ENCODE measurements at regions not wholly inside any gene's neighbourhood (a gene's known extent, or its start where the extent isn't known, plus 50 kb on each side); places are given as distances from the start of the nearest gene placed in this dataset.
"Not testable (repeated sequence)": the region's sequence is repeated elsewhere in the genome, so short reads cannot be mapped to it uniquely, and the experiment has no call there.

- Histone ChIP-seq H3K4me3 (no peak overlapping the region), H3K27ac (no peak overlapping the region)
- no peak for TF ChIP-seq CTCF (IDR thresholded peaks at IDR 0.05)
- no peak for DNase-seq (ENCODE audit: low spot score)
Observed at GRCh38 chr1:222054416-222054815, 312.5 kb upstream of the DUSP10 start.

DNA sequence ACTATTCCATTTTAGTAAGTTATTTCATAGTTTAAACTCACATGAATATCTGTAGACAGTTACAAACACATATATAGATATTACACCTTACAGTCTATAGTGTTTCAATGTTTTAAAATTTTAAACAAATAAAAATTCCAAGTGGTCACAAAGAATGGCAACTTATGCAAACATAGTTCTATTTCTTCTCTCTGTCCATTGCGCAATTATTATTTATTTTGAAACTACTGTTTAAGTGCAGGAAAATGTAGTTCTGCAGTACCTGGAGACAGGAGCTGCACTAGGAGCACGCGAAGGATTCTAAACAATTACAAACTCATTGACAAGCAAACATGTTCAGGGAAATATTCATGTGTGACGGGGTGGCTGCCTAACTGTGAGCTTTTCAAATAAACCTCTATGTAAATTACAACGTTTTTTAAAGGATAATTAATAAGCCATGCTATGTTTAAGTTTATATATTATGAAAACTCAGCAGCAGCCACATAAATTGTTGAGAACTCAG is 312.0 kb upstream of the DUSP10 start:
- DNase-seq (ENCODE audit: low spot score): no peak
- no peak overlapping the region for H3K27ac ChIP-seq
- H3K4me3 ChIP-seq: no peak overlapping the region
- TF ChIP-seq CTCF (IDR thresholded peaks at IDR 0.05): no peak

- not testable (repeated sequence) for H3K4me3 ChIP-seq; H3K27ac ChIP-seq; DNase-seq (ENCODE audit: low spot score)
Observed at GRCh38 chr1:222051311-222051710, 309.4 kb upstream of the DUSP10 start.

- not testable (repeated sequence) for H3K27ac ChIP-seq; DNase-seq (ENCODE audit: low spot score); H3K4me3 ChIP-seq
Observed at GRCh38 chr1:222049661-222050060, 307.8 kb upstream of the DUSP10 start.

DNA sequence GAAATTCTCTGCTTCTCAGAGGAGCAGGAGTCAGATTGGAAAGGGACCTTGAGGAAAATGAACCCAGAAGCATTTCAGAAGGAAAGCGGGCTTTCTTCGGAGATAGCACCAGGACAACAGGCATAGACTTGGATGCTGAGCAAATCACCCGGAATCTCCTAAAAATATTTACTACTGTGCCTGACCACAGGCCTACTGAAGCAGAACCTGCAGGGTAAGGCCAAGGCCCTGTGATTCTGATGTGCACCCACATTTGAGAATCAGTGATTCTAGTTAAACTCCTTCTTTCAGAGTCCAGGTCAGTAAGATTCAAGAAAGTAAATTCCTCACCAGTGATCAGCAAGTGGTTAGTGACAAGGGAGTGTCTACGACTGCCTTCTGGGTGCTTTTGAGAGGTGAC is 307.3 kb upstream of the DUSP10 start:
- Histone ChIP-seq H3K27ac (no peak overlapping the region), H3K4me3 (no peak overlapping the region)
- DNase-seq (ENCODE audit: low spot score): no peak
- TF ChIP-seq CTCF (IDR thresholded peaks at IDR 0.05): no peak

DNA sequence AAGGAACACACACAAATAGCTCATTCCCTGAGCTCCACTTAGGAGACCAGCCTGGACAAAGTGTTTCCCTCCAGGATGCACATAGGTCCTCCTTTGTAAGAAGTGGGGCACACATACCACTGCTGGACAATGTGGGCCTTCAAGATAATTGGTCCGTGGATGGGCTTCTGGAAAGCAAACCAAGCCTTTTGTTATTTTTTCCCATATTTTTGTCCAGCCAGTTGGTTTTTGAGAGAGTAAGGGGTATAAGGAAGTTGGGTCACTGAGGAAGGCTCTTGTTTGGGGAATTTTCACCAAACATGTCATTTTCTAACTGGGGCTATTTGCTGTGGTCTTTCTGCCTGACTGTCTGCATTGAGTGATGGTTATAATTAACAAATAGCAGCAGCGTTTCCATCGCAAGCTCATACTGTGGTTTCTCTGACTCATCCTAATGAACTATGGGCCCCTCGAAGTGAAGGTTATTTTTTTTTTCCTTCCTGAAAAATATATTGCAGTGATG is 306.3 kb upstream of the DUSP10 start:
- Histone ChIP-seq H3K27ac (no peak overlapping the region), H3K4me3 (no peak overlapping the region)
- DNase-seq (ENCODE audit: low spot score): no peak
- no peak for TF ChIP-seq CTCF (IDR thresholded peaks at IDR 0.05)

- DNase-seq (ENCODE audit: low spot score): no peak
- TF ChIP-seq CTCF (IDR thresholded peaks at IDR 0.05): no peak
- Histone ChIP-seq H3K27ac (no peak overlapping the region), H3K4me3 (no peak overlapping the region)
Observed at GRCh38 chr1:222047366-222047765, 305.5 kb upstream of the DUSP10 start.

DNA sequence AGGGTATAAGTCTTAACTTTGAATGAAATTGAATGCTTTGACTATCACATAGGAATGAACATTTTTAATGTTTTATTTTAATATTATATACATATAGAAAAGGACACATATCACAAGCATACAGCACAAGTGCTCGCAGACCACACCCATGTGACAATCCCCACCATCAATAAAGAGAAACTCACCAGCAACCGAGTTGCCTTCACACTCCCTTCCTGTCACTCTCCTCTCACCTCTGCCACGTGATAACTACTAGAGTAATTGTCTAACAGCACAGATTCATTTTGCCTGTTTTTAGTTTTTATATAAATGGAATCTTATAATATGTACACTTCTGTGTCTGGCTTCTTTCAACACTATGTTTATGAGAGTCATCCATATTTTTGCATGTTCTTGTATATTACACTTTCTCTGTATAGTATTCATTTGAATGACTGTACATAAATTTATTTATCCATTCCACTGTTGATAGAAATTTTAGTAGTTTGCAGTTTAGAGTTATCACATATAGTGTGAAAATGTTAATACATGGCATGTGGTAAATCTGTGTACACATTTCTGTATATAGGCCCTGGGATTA is 304.9 kb upstream of the DUSP10 start:
- no peak for DNase-seq (ENCODE audit: low spot score)
- TF ChIP-seq CTCF (IDR thresholded peaks at IDR 0.05): no peak

More for the DNA sequence above, 304.9 kb upstream of the DUSP10 start:
- Histone ChIP-seq H3K27ac (no peak overlapping the region), H3K4me3 (no peak overlapping the region)

Measured in coronary artery (tissue), 2 donors.